D721Med (cell line): ENCODE measurements at regions not wholly inside any gene's neighbourhood (a gene's known extent, or its start where the extent isn't known, plus 50 kb on each side); places are given as distances from the start of the nearest gene placed in this dataset.

Source experiments
- DNase-seq: peaks from one replicate; pipeline ENCODE4 v3.0.0; 2011; ENCODE audit warnings: low spot score; ENCODE audit not compliant: insufficient read length
- FAIRE-seq: peaks from 2 replicates; lab custom pipeline; 2011; peaks lifted over from hg19 to GRCh38; lab: Jason Lieb, UNC
- TF ChIP-seq, protein P1 (sequence below): IDR thresholded peaks from 2 replicates; pipeline ENCODE4 v1.5.1; 2012; ENCODE audit warnings: mild to moderate bottlenecking, control low read depth; ENCODE audit not compliant: insufficient read depth; ENCODE audit errors: missing control alignments

DNA sequence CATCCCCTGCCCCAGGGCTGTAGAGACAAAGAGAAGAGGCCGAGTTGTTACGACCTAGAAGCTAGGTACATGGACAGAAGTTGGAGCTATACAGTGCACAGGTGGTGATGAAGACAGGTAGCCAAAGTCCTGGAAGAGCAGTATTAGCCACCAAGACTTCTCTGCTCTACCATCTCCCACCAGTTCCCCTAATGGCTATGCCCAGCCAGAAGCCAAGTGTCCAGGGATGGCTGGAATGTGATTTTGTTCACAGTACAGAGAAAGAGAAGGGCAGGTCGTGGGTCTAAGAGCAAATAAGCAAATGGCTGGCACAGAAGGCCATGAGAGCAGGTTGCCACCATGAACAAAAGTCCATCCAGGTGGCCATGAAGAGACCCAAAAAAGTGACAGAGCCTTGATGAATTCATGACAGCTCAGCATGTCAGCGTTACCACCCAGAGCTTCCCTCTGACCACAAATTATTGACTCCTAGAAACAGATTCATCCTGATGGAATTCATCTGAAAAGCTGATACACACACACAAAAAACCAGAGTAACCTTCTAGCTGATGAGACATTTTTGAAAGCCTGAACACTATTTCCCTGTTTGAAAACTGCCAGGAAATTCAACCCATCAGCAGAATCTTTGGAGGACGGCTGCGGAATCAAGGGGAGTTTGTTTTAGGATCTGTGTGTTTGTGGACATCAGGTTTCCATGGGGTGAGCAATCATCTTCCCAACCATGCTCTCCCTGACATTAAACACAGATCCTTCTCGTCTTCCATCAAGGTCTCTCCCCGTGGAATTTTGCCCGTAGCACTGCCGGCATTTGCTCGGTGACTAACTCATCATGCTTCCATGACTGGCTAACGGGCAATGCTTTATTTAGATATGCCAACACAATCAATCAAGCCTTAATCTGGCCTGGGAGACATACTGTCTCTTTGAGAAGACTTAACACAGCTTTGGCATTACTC lies 906.7 kb upstream of the AUTS2 start:
- DNase-seq = no peak
- TF ChIP-seq, protein P1, sequence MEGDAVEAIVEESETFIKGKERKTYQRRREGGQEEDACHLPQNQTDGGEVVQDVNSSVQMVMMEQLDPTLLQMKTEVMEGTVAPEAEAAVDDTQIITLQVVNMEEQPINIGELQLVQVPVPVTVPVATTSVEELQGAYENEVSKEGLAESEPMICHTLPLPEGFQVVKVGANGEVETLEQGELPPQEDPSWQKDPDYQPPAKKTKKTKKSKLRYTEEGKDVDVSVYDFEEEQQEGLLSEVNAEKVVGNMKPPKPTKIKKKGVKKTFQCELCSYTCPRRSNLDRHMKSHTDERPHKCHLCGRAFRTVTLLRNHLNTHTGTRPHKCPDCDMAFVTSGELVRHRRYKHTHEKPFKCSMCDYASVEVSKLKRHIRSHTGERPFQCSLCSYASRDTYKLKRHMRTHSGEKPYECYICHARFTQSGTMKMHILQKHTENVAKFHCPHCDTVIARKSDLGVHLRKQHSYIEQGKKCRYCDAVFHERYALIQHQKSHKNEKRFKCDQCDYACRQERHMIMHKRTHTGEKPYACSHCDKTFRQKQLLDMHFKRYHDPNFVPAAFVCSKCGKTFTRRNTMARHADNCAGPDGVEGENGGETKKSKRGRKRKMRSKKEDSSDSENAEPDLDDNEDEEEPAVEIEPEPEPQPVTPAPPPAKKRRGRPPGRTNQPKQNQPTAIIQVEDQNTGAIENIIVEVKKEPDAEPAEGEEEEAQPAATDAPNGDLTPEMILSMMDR = no peak
- FAIRE-seq = no peak

DNA sequence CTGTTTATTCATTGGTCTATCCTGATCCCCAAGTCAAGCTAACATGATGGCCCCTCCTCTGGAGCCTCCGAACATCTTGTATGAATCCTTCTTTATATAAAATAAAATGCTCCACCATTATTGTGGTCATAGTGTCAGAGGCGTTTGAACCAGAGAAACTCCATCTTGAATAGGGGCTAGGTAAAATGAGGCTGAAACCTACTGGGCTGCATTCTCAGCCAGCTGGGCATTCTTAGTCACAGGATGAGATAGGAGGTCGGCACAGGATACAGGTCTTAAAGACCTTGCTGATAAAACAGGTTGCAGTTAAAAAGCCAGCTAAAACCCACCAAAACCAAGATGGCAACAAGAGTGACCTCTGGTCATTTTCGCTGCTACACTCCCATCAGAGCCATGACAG lies 905.8 kb upstream of the AUTS2 start:
- TF ChIP-seq, protein P1 = no peak
- DNase-seq = no peak
- FAIRE-seq = no peak

DNA sequence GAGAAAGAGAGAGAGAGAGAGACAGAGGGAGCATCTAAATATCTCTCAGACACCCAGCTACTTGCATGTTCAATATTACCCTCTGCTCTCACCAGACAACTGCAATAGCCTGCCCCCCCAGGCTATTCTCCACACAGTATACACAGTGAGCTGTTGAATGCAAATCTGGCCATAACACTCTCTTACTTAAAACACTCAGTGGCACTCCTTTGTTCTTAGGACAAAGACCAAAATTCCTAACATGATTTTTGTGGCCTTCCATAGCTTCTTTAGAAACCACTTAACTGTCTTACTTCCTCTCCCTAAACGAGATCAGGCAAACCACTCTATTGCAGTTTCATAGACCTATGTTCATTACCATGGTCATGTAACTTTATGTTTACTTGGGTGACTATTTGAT lies 903.6 kb upstream of the AUTS2 start:
- DNase-seq = no peak
- FAIRE-seq = no peak
- TF ChIP-seq, protein P1 = no peak

DNA sequence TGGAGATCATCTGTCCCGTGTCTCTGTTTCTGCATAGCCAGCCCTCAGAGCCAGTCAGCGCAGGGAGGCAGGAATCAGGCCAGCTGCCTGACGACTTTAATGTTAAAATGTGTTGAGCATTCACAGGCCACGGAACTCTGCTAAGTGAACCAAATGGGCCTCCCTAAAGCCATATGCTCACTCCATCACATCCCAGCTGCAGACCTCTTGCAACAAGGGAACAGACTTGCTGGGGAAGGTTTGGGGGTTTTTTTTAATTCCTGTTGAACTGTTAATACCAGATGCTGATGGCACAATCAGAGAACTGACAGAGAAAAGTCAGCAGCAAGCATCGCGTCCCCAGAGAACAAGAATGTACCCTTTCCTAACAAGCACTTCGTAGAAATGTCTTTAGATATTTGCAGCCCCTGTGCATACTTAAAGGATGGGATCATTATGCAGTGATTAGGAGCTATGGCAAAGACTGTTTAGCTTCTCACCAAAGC lies 900.4 kb upstream of the AUTS2 start:
- TF ChIP-seq, protein P1 = no peak

DNA sequence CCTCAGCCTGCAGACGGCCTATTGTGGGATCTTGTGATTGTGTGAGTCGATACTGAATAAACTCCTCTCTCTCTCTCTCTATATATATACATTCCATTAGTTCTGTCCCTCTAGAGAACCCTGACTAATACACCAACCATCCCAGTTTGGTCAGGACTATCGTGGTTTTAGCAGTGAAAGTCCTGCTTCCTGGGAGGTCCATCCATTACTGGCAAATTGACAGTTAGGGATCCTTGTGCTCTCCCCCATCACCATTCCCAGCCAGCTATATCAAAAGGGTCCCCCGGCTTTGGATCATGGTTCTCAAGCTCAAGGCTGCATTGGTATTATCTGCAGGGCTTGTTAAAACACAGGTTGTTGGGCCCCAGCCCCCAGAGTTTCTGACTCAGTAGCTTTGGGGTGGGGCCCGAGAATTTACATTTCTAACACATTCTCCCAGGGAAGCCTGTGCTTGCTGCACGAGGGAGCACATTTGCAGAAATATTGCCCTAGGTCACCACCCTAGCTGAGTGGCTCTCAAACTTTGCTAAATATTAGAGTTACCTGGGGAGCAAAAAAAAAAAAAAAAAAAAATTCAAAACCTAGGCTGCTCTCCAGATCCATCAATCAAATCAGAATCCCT lies 899.1 kb upstream of the AUTS2 start:
- DNase-seq = no peak
- TF ChIP-seq, protein P1 = no peak
- no peak for FAIRE-seq

More for the DNA sequence above, 900.4 kb upstream of the AUTS2 start:
- no peak for DNase-seq
- FAIRE-seq = no peak

DNA sequence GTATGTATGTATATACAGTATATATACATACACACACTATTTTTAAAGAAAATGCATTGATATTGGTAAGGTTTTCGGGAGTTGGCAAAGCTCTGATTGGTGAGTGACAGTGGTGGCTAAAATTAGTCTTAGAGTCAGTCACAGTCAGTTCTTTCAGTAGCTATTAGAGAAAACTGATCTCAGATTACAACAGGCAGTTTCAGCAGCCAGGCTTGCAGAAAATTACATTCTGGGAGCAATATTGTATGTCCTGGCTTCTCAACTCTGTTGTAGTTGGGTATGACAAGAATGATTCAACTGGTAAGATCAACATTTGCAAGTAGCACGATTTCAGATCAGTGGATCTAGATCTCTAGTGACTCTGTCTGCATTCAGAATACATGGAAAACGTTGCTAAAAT lies 897.9 kb upstream of the AUTS2 start:
- FAIRE-seq (no peak), DNase-seq (no peak)
- TF ChIP-seq, protein P1 = no peak
